ENCODE measurements at regions not wholly inside any gene's neighbourhood (a gene's known extent, or its start where the extent isn't known, plus 50 kb on each side); places are given as distances from the start of the nearest gene placed in this dataset.

GRCh38 chr11:91996526-91996925 is 228.1 kb upstream of the FAT3 start:
- no peak for TF ChIP-seq CTCF (IDR thresholded peaks at IDR 0.05)
- TF ChIP-seq POLR2A (IDR thresholded peaks at IDR 0.05) = no peak

All from body of pancreas (tissue), 4 donors.